Head of caudate nucleus (tissue), 42 donors: ENCODE measurements at regions not wholly inside any gene's neighbourhood (a gene's known extent, or its start where the extent isn't known, plus 50 kb on each side); places are given as distances from the start of the nearest gene placed in this dataset.

Experiments
- DNase-seq, 42 donors: peaks; one replicate each; pipeline versions ENCODE4 v3.0.0 to v3.0.0-alpha.2; 2020 to 2021; ENCODE audit warnings: mixed read lengths in 7 of 42
- intact Hi-C: fragments of 100-400 bp; cut with DNase I; formaldehyde crosslinking; loops from one replicate; pipeline ENCODE4 v1.15.0; 2022

- intact Hi-C loops: no loop called here
- peak in 8 of 42 donors; percentile 3 to 35 (median 8) for DNase-seq
Observed at GRCh38 chr6:43978473-43979346, 148.5 kb downstream of the MRPL14 start.

GRCh38 chr6:43977404-43978111, 149.7 kb downstream of the MRPL14 start:
- peak in 9 of 42 donors; percentile 4 to 29 (median 8) for DNase-seq
- intact Hi-C loops: no loop called here

- intact Hi-C loops: no loop called here
- DNase-seq: peak in 1 of 42 donors; percentile 2
Observed at GRCh38 chr6:43976706-43977403, 150.4 kb downstream of the MRPL14 start.

- intact Hi-C loops: no loop called here
- DNase-seq: no peak
Observed at GRCh38 chr6:43974643-43975230, 152.5 kb downstream of the MRPL14 start.

- peak in 6 of 42 donors; percentile 0 to 15 (median 4) for DNase-seq
- intact Hi-C loops: no loop called here
Observed at GRCh38 chr6:43973357-43973756, 153.9 kb downstream of the MRPL14 start.

GRCh38 chr6:43972913-43973300, 154.3 kb downstream of the MRPL14 start:
- intact Hi-C loops: no loop called here
- DNase-seq: peak in 37 of 42 donors; percentile 12 to 82 (median 51)

GRCh38 chr6:43972179-43972912, 154.9 kb downstream of the MRPL14 start:
- DNase-seq: peak in 6 of 42 donors; percentile 8 to 42 (median 28)
- intact Hi-C loops: no loop called here

GRCh38 chr6:43971776-43972126, 155.5 kb downstream of the MRPL14 start:
- intact Hi-C loops: no loop called here
- DNase-seq: peak in 2 of 42 donors; percentile 12 to 16

- intact Hi-C loops: no loop called here
- peak in 3 of 42 donors; percentile 15 to 17 (median 15) for DNase-seq
Observed at GRCh38 chr6:43970913-43971775, 156.1 kb downstream of the MRPL14 start.

GRCh38 chr6:43970068-43970912, 157.0 kb downstream of the MRPL14 start:
- DNase-seq: peak in 4 of 42 donors; percentile 5 to 31 (median 17)
- intact Hi-C loops: no loop called here

GRCh38 chr6:43969158-43969981, 157.9 kb downstream of the MRPL14 start:
- peak in 3 of 42 donors; percentile 0 to 18 (median 5) for DNase-seq
- intact Hi-C loops: no loop called here

GRCh38 chr6:43968110-43968965, 158.9 kb downstream of the MRPL14 start:
- intact Hi-C loops: no loop called here
- DNase-seq: peak in 3 of 42 donors; percentile 1 to 38 (median 15)

GRCh38 chr6:43967719-43968091, 159.5 kb downstream of the MRPL14 start:
- intact Hi-C loops: loop anchor here (2.0 kb wide), 1 partner anchor 67 kb away; no protein-coding TSS in a partner anchor
- peak in 1 of 42 donors; percentile 15 for DNase-seq

GRCh38 chr6:43966853-43967718, 160.2 kb downstream of the MRPL14 start:
- intact Hi-C loops: loop anchor here (2.0 kb wide), 1 partner anchor 66 kb away; no protein-coding TSS in a partner anchor
- peak in 1 of 42 donors; percentile 32 for DNase-seq
